CD4-positive, alpha-beta T cell treated with Interleukin-6 for 4 hours (primary cell): ENCODE measurements at regions not wholly inside any gene's neighbourhood (a gene's known extent, or its start where the extent isn't known, plus 50 kb on each side); places are given as distances from the start of the nearest gene placed in this dataset.

ENCODE experiments used
- DNase-seq: peaks from one replicate; pipeline ENCODE4 v3.0.0-alpha.2; 2020; ENCODE audit warnings: mixed read lengths

DNA sequence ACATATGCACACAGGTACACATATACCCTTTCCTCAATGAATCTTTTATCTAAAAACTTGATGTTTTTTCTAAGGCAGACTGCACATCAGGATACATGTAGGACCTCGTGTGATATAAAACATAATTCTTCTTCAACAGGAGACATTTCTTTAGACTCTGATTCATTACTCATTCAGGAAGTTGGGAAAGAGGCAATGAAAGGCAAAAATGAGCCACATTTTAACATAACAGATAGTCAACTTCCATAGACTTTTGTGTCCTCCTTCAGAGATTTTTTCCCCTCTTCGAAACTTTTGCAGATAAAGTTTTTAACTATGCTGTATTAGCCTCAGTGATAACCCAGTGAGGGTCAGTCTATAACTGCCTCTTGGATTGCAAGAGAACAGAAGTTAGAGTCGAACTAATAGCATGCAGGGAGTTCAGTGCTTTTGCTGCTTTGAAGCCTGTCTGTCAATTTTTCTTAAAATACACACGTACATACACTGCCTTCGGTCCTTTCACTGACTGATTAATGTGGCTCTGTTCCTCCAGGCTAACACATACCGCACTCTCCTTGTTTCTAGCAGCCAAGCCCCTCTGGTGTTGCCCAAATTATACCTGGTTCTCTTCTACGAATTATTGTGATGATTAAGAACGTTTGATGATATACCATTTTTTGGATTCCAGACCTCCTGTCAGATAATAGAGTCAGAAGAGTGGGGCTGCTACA, 562.5 kb upstream of the MAP3K7 start:
- DNase-seq, result no peak

DNA sequence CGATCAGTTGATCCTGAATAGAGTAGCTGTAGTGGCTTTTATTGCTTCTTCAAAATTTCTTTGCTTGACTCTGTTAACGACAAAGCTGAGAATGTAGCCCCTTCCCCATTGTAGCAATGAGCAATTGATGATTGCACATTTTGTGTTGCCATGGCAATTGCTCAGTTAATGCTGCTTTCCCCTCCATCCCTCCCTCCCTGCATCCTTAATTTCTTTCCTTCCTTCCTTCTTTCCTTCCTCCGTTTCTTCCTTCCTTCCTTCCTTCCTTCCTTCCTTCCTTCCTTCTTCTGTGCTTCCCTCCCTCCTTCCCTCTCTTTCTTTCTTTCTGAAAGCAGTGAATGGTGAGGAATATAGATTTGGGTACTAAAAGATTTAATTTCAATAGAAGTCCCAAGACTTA, 557.3 kb upstream of the MAP3K7 start:
- DNase-seq, result no peak

DNA sequence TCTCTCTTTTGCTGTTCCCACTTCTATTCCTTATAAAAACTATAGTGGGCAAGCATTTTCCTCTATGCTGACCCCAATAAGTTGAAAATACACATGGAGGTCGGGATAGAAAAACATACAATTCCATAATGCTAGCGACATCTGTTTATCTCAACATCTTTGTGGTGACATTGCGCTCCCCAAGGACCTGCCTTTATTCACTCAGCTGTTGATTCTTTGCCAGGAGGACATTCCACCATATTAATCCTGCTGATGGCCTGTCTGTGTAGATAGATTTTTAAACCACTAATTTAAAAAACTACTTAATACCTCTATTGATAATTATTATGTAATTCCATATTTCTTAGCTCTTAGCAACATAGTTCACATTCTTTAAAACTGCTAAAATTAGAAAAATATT, 555.3 kb upstream of the MAP3K7 start:
- no peak for DNase-seq

- DNase-seq, result no peak
Measured at GRCh38 chr6:91141346-91141745, 554.5 kb upstream of the MAP3K7 start.

GRCh38 chr6:91140449-91140848, 553.6 kb upstream of the MAP3K7 start:
- DNase-seq, result no peak

- DNase-seq, result no peak
Measured at GRCh38 chr6:91137286-91137685, 550.4 kb upstream of the MAP3K7 start.

- no peak for DNase-seq
Measured at GRCh38 chr6:91135406-91136103, 548.7 kb upstream of the MAP3K7 start.

DNA sequence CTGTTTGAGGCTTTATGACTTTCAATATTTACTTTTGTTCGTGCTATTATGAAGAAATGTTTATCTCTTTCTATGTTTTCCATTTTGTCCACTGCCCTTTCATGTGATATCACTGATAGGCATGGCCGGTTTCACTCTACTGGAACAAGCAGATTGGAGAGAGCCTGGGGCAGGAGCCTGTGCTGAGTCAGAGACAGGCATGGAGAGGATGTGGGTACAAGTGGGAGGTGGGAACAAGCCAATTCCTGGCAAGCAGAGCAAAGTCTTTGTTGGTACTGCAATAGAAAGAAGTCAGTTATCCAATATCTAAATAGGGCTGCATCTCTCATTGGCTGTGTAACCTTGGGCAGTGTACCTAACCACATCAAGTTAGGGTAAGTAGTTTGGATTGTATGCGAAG, 545.6 kb upstream of the MAP3K7 start:
- no peak for DNase-seq

- no peak for DNase-seq
Measured at GRCh38 chr6:91130126-91130525, 543.3 kb upstream of the MAP3K7 start.

DNA sequence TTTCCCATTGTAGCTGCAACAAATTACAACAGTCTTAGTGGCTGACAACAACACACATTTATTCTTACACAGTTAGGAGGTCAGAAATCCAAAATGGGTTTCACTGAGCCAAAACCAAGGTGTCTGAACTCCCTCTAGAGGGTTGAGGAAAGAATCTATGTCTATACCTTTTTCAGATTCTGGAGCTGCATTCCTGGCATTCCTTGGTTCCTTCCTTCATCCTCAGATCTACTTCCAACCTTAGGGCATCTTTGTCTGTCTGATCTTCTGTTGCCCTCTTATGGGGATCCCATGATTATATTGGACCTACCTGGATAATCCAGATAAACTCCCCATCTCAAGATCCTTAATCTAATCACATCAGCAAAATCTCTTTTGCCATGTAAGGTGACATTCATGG, 540.9 kb upstream of the MAP3K7 start:
- DNase-seq, result no peak

- DNase-seq, result no peak
Measured at GRCh38 chr6:91126876-91127275, 540.0 kb upstream of the MAP3K7 start.

DNA sequence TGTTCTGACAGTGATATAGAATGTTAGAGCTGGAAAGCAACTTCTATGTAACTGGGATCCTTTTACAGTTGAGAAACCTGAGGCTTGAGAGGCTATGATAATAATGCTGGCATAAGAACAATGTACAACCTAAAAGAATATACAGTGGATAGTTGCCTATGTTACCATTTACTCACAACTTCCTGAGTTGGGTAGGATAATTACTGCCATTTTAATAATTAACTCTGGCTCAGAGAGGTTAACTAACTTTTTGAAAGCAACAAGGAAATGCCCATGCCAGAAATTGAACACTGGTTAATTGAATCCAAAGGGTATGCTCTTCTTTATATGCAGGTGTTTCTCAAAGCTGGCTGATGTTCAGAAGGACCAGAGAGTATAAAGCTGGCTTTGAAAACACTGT, 530.7 kb upstream of the MAP3K7 start:
- no peak for DNase-seq

DNA sequence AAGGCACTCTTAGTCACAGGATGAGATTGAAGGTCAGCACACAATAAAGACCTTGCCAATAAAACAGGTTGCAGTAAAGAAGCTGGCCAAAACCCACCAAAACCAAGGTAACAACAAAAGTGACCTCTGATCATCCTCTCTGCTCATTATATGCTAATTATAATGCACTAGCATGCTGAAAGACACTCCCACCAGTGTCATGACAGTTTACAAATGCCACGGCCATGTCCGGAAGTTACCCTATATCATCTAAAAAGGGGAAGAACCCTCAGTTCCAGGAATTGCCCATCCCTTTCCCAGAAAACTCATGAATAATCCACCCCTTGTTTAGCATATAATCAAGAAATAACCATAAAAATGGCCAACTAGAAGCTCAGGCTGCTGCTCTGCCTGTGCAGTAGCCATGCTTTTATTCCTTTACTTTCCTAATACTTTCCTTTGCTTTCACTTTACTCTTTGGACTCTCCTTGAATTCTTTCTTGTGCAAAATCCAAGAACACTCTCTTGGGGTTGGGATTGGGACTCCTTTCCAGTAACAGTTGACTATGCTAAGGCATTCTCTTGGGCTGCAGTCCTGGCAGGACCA, 527.3 kb upstream of the MAP3K7 start:
- no peak for DNase-seq

DNA sequence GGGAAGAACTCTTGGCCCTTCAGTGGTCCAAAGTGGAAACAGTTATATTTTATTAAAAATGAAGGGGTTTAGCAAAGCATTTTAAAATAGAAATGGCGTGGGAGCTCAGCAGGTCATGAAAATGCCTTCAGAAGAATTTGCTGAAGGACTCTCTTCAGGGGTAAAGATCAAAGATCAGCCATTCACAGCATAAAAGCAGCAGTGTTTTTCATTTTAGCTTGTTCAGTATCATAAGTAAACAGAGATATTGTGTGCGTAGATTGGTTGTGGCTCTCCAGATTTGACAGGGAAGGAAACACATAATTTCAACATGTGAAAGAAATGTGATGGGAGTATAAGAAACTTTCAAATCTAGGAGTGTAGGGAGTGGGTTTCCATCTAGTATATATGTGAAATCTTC, 519.2 kb upstream of the MAP3K7 start:
- DNase-seq, result no peak

- DNase-seq, result no peak
Measured at GRCh38 chr6:91105532-91105931, 518.7 kb upstream of the MAP3K7 start.

DNA sequence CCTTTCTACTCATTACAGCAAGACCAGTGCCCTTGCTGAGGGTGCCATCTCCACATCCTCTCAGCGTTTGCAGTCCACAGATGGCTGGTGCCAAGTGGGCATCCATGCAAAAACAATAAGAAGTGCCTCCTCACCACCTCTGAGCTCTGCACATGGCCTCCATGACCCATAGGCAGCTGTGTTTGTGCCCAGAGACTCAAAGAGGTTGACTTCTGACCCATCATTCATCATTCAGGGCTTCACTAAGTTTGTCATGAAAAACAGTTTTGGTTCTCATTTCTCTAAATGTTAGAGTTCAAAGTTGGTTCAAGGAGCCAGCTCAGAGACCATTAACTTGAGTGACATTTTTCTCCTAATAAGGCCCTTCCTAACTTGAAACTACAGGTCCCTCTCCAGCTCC, 512.6 kb upstream of the MAP3K7 start:
- DNase-seq, result no peak

- DNase-seq, result no peak
Measured at GRCh38 chr6:91098006-91098405, 511.1 kb upstream of the MAP3K7 start.

GRCh38 chr6:91097364-91097763, 510.5 kb upstream of the MAP3K7 start:
- no peak for DNase-seq

- no peak for DNase-seq
Measured at GRCh38 chr6:91094806-91095475, 508.1 kb upstream of the MAP3K7 start.

DNA sequence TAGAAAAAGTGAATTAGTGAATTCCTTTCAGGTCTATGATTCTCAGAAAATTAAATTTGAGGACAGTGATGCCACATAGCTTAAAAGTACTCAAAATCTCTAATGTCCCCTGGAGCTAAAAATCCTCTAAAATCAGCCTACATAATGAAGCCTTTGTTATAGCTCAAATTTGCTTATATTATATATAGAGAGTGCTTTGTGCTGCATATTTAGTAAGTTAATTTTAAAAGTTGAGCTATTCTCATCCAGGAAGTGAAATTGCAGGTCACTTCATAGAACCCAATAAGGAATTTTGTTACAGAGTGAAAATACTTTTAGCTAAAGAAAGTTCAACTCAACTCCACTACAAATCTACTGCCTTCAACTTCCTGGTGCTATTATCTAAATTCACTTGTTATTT, 507.5 kb upstream of the MAP3K7 start:
- no peak for DNase-seq

DNA sequence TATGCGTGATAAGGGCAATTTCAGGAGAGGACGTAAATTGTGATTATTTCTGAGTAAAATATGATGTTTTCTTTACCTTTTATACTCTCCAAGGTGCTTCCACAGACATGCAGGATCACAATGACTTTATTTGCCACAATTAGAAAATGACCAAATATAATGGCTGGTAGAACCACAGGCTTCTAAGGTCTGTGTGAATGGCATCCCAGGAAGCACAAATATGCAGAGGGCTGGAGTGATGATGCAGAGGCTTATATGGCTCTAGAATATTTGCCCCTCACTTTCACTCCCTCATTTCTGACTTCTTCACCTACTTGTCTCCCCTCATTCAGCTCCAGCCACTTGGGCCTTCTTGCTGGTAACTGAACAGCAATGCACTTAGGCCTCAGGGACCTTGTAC, 502.1 kb upstream of the MAP3K7 start:
- no peak for DNase-seq

DNA sequence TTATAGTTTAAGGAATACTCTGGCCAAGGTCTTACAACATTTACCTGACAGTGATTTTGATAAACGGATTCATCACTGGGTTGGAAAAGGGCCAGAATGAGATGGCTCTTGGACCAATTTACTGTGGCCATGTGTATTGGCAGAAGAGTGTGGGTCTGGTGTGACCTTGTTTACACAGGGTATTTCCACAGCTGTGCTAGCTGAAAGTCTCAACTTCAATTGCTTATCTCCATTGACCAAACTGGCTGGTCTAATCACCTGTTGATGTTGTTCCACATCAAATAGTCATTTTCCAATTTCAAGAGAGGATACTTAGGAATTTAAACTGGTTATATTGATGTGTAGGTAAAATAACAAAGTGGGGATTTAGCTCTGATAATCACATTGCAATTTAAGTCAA, 501.6 kb upstream of the MAP3K7 start:
- DNase-seq, result no peak

DNA sequence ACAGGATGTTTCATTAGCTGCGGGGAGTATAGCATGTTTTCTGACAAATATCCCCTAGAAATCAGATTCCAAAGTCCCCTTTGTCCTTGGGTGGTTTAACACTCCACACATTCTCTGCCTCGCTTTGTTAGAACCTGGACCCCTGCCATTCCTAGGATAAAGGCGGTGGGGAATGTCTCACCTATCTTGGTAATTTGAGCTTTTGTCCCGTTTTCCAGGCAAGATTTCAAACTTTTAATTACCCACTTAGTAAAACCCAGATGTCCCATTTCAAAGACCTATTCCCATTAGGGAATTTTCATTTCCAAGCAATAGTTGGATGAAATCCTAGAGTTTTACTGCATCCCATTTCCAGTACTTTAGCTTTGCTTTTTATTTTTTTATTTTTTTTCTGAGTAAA, 501.0 kb upstream of the MAP3K7 start:
- no peak for DNase-seq

DNA sequence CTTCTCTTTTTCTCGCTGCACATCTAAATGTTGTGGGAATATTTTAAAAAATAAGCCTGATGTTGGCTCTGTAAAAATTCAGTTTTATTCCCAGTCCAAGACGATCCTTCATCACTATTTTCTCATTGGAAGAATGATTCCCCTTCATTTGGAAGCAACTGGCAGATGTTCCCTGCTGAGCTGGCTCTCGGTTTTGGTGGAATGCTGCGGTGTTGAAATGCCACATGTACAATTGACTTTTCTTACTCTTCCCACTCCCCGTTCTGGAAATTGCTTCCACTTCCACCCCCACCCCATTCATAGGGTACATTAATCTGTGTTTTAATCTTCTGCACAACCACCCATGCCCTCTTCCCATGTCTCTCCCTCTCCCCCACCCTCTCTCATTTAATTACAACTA, 496.3 kb upstream of the MAP3K7 start:
- DNase-seq, result no peak
